Right cardiac atrium (tissue), 5 donors: ENCODE measurements at regions not wholly inside any gene's neighbourhood (a gene's known extent, or its start where the extent isn't known, plus 50 kb on each side); places are given as distances from the start of the nearest gene placed in this dataset.

Experiments
- ATAC-seq, 2 donors: fragments of 200-7000 bp; cut with Tn5 transposase; one replicate each; pipeline versions ENCODE4 v1.8.0 to v1.9.1; 2020; ENCODE audit warnings: moderate library complexity in 2 of 2, mild to moderate bottlenecking in 1 of 2
- DNase-seq, 3 donors: peaks; one replicate each; pipeline ENCODE4 v3.0.0-alpha.2; 2020
- H3K27ac ChIP-seq: one replicate; pipeline ENCODE4 v1.5.1; 2013; ENCODE audit warnings: mild to moderate bottlenecking, low read length, control low read depth, moderate library complexity
- H3K27me3 ChIP-seq: one replicate; pipeline ENCODE4 v1.6.1; 2013; ENCODE audit not compliant: control insufficient read depth, insufficient read depth
- H3K4me1 ChIP-seq: one replicate; pipeline ENCODE4 v1.6.1; 2013; ENCODE audit warnings: low read length; ENCODE audit not compliant: control insufficient read depth, insufficient read depth
- H3K4me3 ChIP-seq: one replicate; pipeline ENCODE4 v1.5.1; 2013; ENCODE audit warnings: low read length, control low read depth
- H3K9me3 ChIP-seq: one replicate; pipeline ENCODE4 v1.6.1; 2013; ENCODE audit warnings: low read length; ENCODE audit not compliant: control insufficient read depth
- WGBS: extraction: QIAGEN DNeasy Blood & Tissue Kit; methylation state at CpG from one replicate; pipeline ENCODE4 v1.1.7; 2013; 5-methylcytosine and 5-hydroxymethylcytosine counted together
- intact Hi-C, 4 donors: fragments of 100-400 bp; cut with DNase I; formaldehyde crosslinking; loops; one replicate each; pipeline versions ENCODE4 v1.11.0 to v1.14.0; 2022 to 2023
- donor health status: healthy with polysubstance abuse.
- donor health status: DM: no; HTN: yes; CAD: no.
- donor health status: DM: no; HTN: no; CAD: no.
- donor health status: DM: no; HTN: yes; CAD: no; lungs with severe emphysema.
- donor health status: DM: yes; HTN: yes; CAD: no.

GRCh38 chr22:34430386-34430785 is 510.1 kb upstream of the LARGE1 start:
- no peaks in the 10 kb centered on the region for H3K4me1 ChIP-seq
- no peak overlapping the region for H3K27ac ChIP-seq
- H3K4me3 ChIP-seq: no peak overlapping the region
- no peaks in the 10 kb centered on the region for H3K9me3 ChIP-seq
- no peak for ATAC-seq
- intact Hi-C loops: no loop called here
- DNase-seq: no peak
- H3K27me3 ChIP-seq: no peaks in the 10 kb centered on the region
- WGBS: 64% methylated on average over 2 of the region's 2 CpGs

- no peak overlapping the region for H3K4me3 ChIP-seq
- no peaks in the 10 kb centered on the region for H3K9me3 ChIP-seq
- no peaks in the 10 kb centered on the region for H3K4me1 ChIP-seq
- DNase-seq (no peak), ATAC-seq (no peak)
- intact Hi-C loops: no loop called here
- H3K27me3 ChIP-seq: no peaks in the 10 kb centered on the region
- no peak overlapping the region for H3K27ac ChIP-seq
Observed at GRCh38 chr22:34434371-34434770, 514.1 kb upstream of the LARGE1 start.

GRCh38 chr22:34437140-34437539 is 516.9 kb upstream of the LARGE1 start:
- no peak for DNase-seq
- H3K27me3 ChIP-seq: no peaks in the 10 kb centered on the region
- H3K27ac ChIP-seq: no peak overlapping the region
- no peaks in the 10 kb centered on the region for H3K9me3 ChIP-seq
- ATAC-seq: no peak
- H3K4me1 ChIP-seq: no peaks in the 10 kb centered on the region
- 81% methylated on average over 1 of the region's 1 CpG for WGBS
- H3K4me3 ChIP-seq: no peak overlapping the region
- intact Hi-C loops: no loop called here

GRCh38 chr22:34454598-34454997 is 534.3 kb upstream of the LARGE1 start:
- Histone ChIP-seq H3K9me3 (peaks cover 2% of the 10 kb centered on the region), H3K4me1 (no peaks in the 10 kb centered on the region), H3K27ac (no peak overlapping the region), H3K27me3 (no peaks in the 10 kb centered on the region), H3K4me3 (no peak overlapping the region)
- WGBS: 50% methylated on average over 2 of the region's 2 CpGs
- no peak for DNase-seq
- intact Hi-C loops: no loop called here
- ATAC-seq: no peak

- WGBS: 64% methylated on average over 4 of the region's 4 CpGs
- intact Hi-C loops: no loop called here
- H3K27me3 ChIP-seq: no peaks in the 10 kb centered on the region
Observed at GRCh38 chr22:34462795-34463194, 542.5 kb upstream of the LARGE1 start.

GRCh38 chr22:34475886-34476285 is 555.6 kb upstream of the LARGE1 start:
- no peaks in the 10 kb centered on the region for H3K9me3 ChIP-seq
- H3K27ac ChIP-seq: no peak overlapping the region
- DNase-seq (no peak), ATAC-seq (no peak)
- no peak overlapping the region for H3K4me3 ChIP-seq
- intact Hi-C loops: no loop called here
- H3K4me1 ChIP-seq: no peaks in the 10 kb centered on the region
- 86% methylated on average over 3 of the region's 3 CpGs for WGBS
- no peaks in the 10 kb centered on the region for H3K27me3 ChIP-seq

More at GRCh38 chr22:34462795-34463194, 542.5 kb upstream of the LARGE1 start:
- Histone ChIP-seq H3K27ac (no peak overlapping the region), H3K4me1 (no peaks in the 10 kb centered on the region), H3K4me3 (no peak overlapping the region), H3K9me3 (peaks cover 2% of the 10 kb centered on the region)
- ATAC-seq (no peak), DNase-seq (no peak)

GRCh38 chr22:34476762-34477161 is 556.5 kb upstream of the LARGE1 start:
- ATAC-seq: no peak
- Histone ChIP-seq H3K27ac (no peak overlapping the region), H3K4me1 (no peaks in the 10 kb centered on the region), H3K27me3 (no peaks in the 10 kb centered on the region), H3K4me3 (no peak overlapping the region), H3K9me3 (peaks cover 2% of the 10 kb centered on the region)
- no peak for DNase-seq
- WGBS: 77% methylated on average over 2 of the region's 2 CpGs
- intact Hi-C loops: no loop called here

GRCh38 chr22:34481090-34481489 is 560.8 kb upstream of the LARGE1 start:
- H3K27me3 ChIP-seq: no peaks in the 10 kb centered on the region
- H3K4me3 ChIP-seq: no peak overlapping the region
- ATAC-seq (no peak), DNase-seq (no peak)
- intact Hi-C loops: no loop called here
- no peak overlapping the region for H3K27ac ChIP-seq
- H3K9me3 ChIP-seq: peaks cover 2% of the 10 kb centered on the region
- WGBS: 80% methylated on average over 3 of the region's 3 CpGs
- no peaks in the 10 kb centered on the region for H3K4me1 ChIP-seq

GRCh38 chr22:34486381-34486780 is 566.1 kb upstream of the LARGE1 start:
- Histone ChIP-seq H3K9me3 (peaks cover under 1% of the 10 kb centered on the region), H3K4me3 (no peak overlapping the region), H3K4me1 (no peaks in the 10 kb centered on the region), H3K27me3 (no peaks in the 10 kb centered on the region), H3K27ac (no peak overlapping the region)
- DNase-seq (no peak), ATAC-seq (no peak)
- 57% methylated on average over 1 of the region's 1 CpG for WGBS
- intact Hi-C loops: no loop called here

- intact Hi-C loops: no loop called here
- 74% methylated on average over 4 of the region's 4 CpGs for WGBS
- peaks cover 2% of the 10 kb centered on the region for H3K9me3 ChIP-seq
- no peak overlapping the region for H3K4me3 ChIP-seq
- ATAC-seq (no peak), DNase-seq (no peak)
- H3K4me1 ChIP-seq: no peaks in the 10 kb centered on the region
- no peaks in the 10 kb centered on the region for H3K27me3 ChIP-seq
- H3K27ac ChIP-seq: no peak overlapping the region
Observed at GRCh38 chr22:34489861-34490260, 569.6 kb upstream of the LARGE1 start.

GRCh38 chr22:34490886-34491285 is 570.6 kb upstream of the LARGE1 start:
- Histone ChIP-seq H3K4me3 (no peak overlapping the region), H3K27ac (no peak overlapping the region), H3K27me3 (no peaks in the 10 kb centered on the region), H3K9me3 (peaks cover 2% of the 10 kb centered on the region), H3K4me1 (no peaks in the 10 kb centered on the region)
- WGBS: 61% methylated on average over 2 of the region's 2 CpGs
- no peak for ATAC-seq
- intact Hi-C loops: no loop called here
- no peak for DNase-seq

GRCh38 chr22:34493486-34493885 is 572.5 kb upstream of the ISX start:
- WGBS: 89% methylated on average over 3 of the region's 3 CpGs
- DNase-seq: no peak
- peaks cover 3% of the 10 kb centered on the region for H3K27me3 ChIP-seq
- no peak overlapping the region for H3K27ac ChIP-seq
- intact Hi-C loops: no loop called here
- peaks cover 2% of the 10 kb centered on the region for H3K9me3 ChIP-seq
- ATAC-seq: no peak
- H3K4me1 ChIP-seq: no peaks in the 10 kb centered on the region
- no peak overlapping the region for H3K4me3 ChIP-seq
